ENCODE measurements at regions not wholly inside any gene's neighbourhood (a gene's known extent, or its start where the extent isn't known, plus 50 kb on each side); places are given as distances from the start of the nearest gene placed in this dataset.

- in situ Hi-C loops (cut with MboI; ENCODE audit: low pct_unique_long_range_greater_than_20kb, low sequenced_read_pairs, unreplicated experiment) = no loop called here
- no peak for DNase-seq (ENCODE audit: low spot score)
- no peak for TF ChIP-seq CTCF (IDR thresholded peaks at IDR 0.05; ENCODE audit: extremely low read depth, insufficient read depth, missing control alignments)
These were observed 782.9 kb downstream of the SLC4A3 start for GRCh38 chr2:220410296-220410695.

GRCh38 chr2:220417503-220417902 lies 790.1 kb downstream of the SLC4A3 start:
- in situ Hi-C loops (cut with MboI; ENCODE audit: low pct_unique_long_range_greater_than_20kb, low sequenced_read_pairs, unreplicated experiment) = no loop called here

GRCh38 chr2:220419647-220420046 lies 792.2 kb downstream of the SLC4A3 start:
- in situ Hi-C loops (cut with MboI; ENCODE audit: low pct_unique_long_range_greater_than_20kb, low sequenced_read_pairs, unreplicated experiment) = no loop called here
- no peak for DNase-seq (ENCODE audit: low spot score)
- TF ChIP-seq CTCF (IDR thresholded peaks at IDR 0.05; ENCODE audit: extremely low read depth, insufficient read depth, missing control alignments) = no peak

More at GRCh38 chr2:220417503-220417902, 790.1 kb downstream of the SLC4A3 start:
- no peak for TF ChIP-seq CTCF (IDR thresholded peaks at IDR 0.05; ENCODE audit: extremely low read depth, insufficient read depth, missing control alignments)
- DNase-seq (ENCODE audit: low spot score) = no peak

- in situ Hi-C loops (cut with MboI; ENCODE audit: low pct_unique_long_range_greater_than_20kb, low sequenced_read_pairs, unreplicated experiment) = no loop called here
- TF ChIP-seq CTCF (IDR thresholded peaks at IDR 0.05; ENCODE audit: extremely low read depth, insufficient read depth, missing control alignments) = no peak
- DNase-seq (ENCODE audit: low spot score) = no peak
These were observed 793.4 kb downstream of the SLC4A3 start for GRCh38 chr2:220420820-220421219.

- in situ Hi-C loops (cut with MboI; ENCODE audit: low pct_unique_long_range_greater_than_20kb, low sequenced_read_pairs, unreplicated experiment) = no loop called here
- TF ChIP-seq CTCF (IDR thresholded peaks at IDR 0.05; ENCODE audit: extremely low read depth, insufficient read depth, missing control alignments) = no peak
- no peak for DNase-seq (ENCODE audit: low spot score)
These were observed 795.2 kb downstream of the SLC4A3 start for GRCh38 chr2:220422676-220423075.

DNA sequence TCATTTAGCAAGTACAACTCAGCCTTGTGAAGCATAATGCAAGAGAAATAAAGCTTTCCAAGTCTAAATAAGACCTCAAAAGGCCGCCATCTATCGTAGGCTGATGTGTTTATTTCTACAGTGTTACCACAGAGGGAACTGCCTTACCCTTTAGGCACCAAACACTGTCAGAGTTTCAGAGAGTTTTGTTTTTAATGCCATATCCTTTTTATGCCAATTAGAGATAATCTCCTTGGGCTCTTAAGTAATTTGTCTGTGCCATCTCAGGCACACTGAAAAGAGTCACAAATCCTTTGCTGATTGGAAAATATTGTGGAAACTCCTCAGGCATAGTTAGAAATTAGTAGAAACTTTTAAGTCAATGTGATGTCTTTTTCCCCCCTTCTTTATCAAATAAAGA lies 797.1 kb downstream of the SLC4A3 start:
- in situ Hi-C loops (cut with MboI; ENCODE audit: low pct_unique_long_range_greater_than_20kb, low sequenced_read_pairs, unreplicated experiment) = no loop called here
- TF ChIP-seq CTCF (IDR thresholded peaks at IDR 0.05; ENCODE audit: extremely low read depth, insufficient read depth, missing control alignments) = no peak
- DNase-seq (ENCODE audit: low spot score) = no peak

GRCh38 chr2:220432645-220433044 lies 805.2 kb downstream of the SLC4A3 start:
- no peak for TF ChIP-seq CTCF (IDR thresholded peaks at IDR 0.05; ENCODE audit: extremely low read depth, insufficient read depth, missing control alignments)
- DNase-seq (ENCODE audit: low spot score) = no peak
- in situ Hi-C loops (cut with MboI; ENCODE audit: low pct_unique_long_range_greater_than_20kb, low sequenced_read_pairs, unreplicated experiment) = no loop called here
